ENCODE measurements at regions not wholly inside any gene's neighbourhood (a gene's known extent, or its start where the extent isn't known, plus 50 kb on each side); places are given as distances from the start of the nearest gene placed in this dataset.

DNA sequence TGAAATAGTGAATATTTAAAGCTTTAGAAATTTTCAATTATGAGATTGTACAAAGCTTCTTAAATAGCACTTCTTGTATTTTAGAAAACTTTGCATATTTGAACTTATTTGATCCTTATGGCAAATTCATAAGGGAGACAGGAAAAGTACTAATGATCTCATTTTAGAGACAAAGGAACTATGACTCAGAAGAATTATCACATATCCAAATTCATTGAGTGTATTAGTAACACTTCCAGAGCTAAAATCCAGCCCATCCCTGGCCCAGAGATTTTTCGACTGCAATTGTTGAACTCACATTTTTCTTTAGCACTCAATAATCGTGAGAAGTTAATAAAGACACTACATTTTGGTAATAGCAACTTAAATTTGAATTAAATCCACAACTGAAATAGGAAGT, 704.3 kb downstream of the EPM2A start:
- H3K4me1 ChIP-seq = no peaks in the 10 kb centered on the region
- 60% methylated on average over 2 of the region's 2 CpGs for WGBS

DNA sequence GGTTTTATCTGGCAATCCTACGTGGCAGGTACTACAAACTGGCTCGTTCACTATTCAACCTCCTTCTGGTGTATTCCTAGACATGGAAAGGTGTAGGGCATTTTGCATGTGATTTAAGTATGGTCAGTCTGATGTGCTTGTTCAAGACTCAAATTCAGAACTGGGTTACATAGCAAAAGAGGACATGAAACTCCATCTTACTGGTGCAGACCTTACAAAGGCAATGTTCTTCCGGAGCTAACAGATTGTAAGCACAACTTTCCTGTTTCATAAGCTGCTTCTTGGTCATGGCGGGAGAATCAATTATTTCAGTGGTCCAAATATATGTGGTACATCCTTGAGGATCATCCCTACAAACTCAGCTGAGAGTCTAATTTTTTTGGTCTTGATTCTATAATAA, 703.4 kb downstream of the EPM2A start:
- no peaks in the 10 kb centered on the region for H3K9me3 ChIP-seq
- no peak overlapping the region for H3K4me3 ChIP-seq
- DNase-seq (ENCODE audit: low spot score in 2 of 2) = no peak
- H3K27ac ChIP-seq = no peak overlapping the region
- WGBS = 81% methylated on average over 4 of the region's 4 CpGs
- H3K27me3 ChIP-seq = no peaks in the 10 kb centered on the region
- H3K4me1 ChIP-seq = no peaks in the 10 kb centered on the region
- no peak for TF ChIP-seq POLR2AphosphoS5 (IDR thresholded peaks at IDR 0.05)
- no peak for TF ChIP-seq POLR2A (IDR thresholded peaks at IDR 0.05)
- TF ChIP-seq, protein P1, sequence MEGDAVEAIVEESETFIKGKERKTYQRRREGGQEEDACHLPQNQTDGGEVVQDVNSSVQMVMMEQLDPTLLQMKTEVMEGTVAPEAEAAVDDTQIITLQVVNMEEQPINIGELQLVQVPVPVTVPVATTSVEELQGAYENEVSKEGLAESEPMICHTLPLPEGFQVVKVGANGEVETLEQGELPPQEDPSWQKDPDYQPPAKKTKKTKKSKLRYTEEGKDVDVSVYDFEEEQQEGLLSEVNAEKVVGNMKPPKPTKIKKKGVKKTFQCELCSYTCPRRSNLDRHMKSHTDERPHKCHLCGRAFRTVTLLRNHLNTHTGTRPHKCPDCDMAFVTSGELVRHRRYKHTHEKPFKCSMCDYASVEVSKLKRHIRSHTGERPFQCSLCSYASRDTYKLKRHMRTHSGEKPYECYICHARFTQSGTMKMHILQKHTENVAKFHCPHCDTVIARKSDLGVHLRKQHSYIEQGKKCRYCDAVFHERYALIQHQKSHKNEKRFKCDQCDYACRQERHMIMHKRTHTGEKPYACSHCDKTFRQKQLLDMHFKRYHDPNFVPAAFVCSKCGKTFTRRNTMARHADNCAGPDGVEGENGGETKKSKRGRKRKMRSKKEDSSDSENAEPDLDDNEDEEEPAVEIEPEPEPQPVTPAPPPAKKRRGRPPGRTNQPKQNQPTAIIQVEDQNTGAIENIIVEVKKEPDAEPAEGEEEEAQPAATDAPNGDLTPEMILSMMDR (IDR thresholded peaks at IDR 0.05) = no peak
- H3K36me3 ChIP-seq = no peaks in the 10 kb centered on the region

More for the DNA sequence above, 704.3 kb downstream of the EPM2A start:
- Histone ChIP-seq H3K4me3 (no peak overlapping the region), H3K27me3 (no peaks in the 10 kb centered on the region), H3K27ac (no peak overlapping the region), H3K36me3 (no peaks in the 10 kb centered on the region), H3K9me3 (no peaks in the 10 kb centered on the region)
- TF ChIP-seq POLR2AphosphoS5 (IDR thresholded peaks at IDR 0.05) (no peak), EP300 (IDR thresholded peaks at IDR 0.05) (no peak), POLR2A (IDR thresholded peaks at IDR 0.05) (no peak)
- TF ChIP-seq, protein P1 (IDR thresholded peaks at IDR 0.05) = no peak
- DNase-seq (ENCODE audit: low spot score in 2 of 2) = no peak

DNA sequence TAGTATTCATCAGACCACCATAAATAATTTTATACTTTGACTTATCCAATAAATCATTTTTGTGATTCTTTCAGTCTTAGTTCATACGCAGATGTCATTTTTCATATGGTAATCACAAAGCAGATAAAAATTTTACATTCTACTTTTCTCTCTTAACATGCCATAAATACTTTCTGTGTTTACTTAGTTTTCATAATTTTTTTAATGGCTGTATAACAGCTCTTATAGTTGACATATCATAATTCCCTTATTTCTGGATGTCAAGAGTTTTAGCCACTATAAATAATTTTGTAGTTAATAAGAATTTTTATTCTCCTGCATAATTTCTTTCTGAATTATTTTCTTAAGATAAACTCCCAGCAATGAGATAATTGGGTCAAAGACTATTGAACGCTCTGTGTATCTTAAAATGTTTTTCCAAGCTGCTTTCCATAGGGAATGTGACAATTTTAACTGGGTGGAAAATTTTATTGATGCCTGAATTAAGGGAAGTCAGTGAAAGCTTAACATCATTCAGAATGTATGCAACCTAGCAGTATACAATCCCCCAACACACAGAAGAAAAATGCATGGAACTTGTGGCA, 702.7 kb downstream of the EPM2A start:
- Histone ChIP-seq H3K4me3 (no peak overlapping the region), H3K4me1 (no peaks in the 10 kb centered on the region), H3K27ac (no peak overlapping the region), H3K36me3 (no peaks in the 10 kb centered on the region), H3K27me3 (no peaks in the 10 kb centered on the region), H3K9me3 (no peaks in the 10 kb centered on the region)
- 76% methylated on average over 2 of the region's 2 CpGs for WGBS
- no peak for TF ChIP-seq EP300 (IDR thresholded peaks at IDR 0.05)
- TF ChIP-seq POLR2AphosphoS5 (IDR thresholded peaks at IDR 0.05) = no peak
- TF ChIP-seq POLR2A (IDR thresholded peaks at IDR 0.05) = no peak
- TF ChIP-seq, protein P1 (IDR thresholded peaks at IDR 0.05) = no peak
- DNase-seq (ENCODE audit: low spot score in 2 of 2) = no peak

DNA sequence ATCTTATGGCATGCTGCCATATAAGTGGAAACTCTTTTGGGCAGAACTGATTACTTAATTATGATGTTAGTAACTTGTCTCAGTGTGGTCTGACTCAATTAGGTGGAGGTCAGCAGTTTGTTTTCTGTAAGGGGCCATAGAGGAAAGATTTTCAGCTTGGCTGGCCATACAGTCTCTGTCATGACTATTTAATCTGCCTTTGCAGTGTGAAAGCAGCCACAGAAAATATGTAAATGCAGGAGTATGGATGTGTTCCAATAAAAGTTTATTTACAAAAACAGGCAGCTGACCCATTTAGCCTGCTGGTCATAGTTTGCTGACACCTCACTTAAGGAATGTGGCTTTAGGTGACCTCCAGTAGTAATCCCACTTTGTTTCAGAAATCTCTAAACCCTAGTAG, 700.7 kb downstream of the EPM2A start:
- H3K4me1 ChIP-seq = no peaks in the 10 kb centered on the region
- no peak overlapping the region for H3K4me3 ChIP-seq
- no peaks in the 10 kb centered on the region for H3K36me3 ChIP-seq
- TF ChIP-seq, protein P1 (IDR thresholded peaks at IDR 0.05) = no peak
- TF ChIP-seq EP300 (IDR thresholded peaks at IDR 0.05) (no peak), POLR2AphosphoS5 (IDR thresholded peaks at IDR 0.05) (no peak), POLR2A (IDR thresholded peaks at IDR 0.05) (no peak)
- no peaks in the 10 kb centered on the region for H3K27me3 ChIP-seq
- H3K27ac ChIP-seq = no peak overlapping the region
- DNase-seq (ENCODE audit: low spot score in 2 of 2) = no peak
- no peaks in the 10 kb centered on the region for H3K9me3 ChIP-seq

DNA sequence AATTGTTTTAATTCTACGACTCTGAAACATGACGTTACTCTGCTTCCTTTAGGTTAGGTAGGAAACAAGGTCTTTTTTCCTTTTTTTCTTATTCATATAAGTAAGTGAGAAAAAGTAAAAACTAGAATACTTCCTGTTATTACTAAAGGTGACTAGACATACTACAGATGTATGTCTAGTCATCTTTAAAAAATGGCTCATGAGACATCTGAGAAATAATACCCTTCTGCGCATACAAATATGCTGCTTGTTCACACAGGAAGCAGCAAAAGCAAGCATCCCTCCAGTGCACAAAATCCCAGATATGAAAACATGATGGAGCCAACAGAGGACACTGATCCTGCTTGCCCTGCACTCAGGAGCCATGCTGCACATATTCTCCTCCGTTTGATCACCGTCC, 699.1 kb downstream of the EPM2A start:
- TF ChIP-seq EP300 (IDR thresholded peaks at IDR 0.05) (no peak), POLR2AphosphoS5 (IDR thresholded peaks at IDR 0.05) (no peak), POLR2A (IDR thresholded peaks at IDR 0.05) (no peak)
- TF ChIP-seq, protein P1 (IDR thresholded peaks at IDR 0.05) = no peak
- Histone ChIP-seq H3K9me3 (no peaks in the 10 kb centered on the region), H3K36me3 (no peaks in the 10 kb centered on the region), H3K4me3 (no peak overlapping the region), H3K27me3 (no peaks in the 10 kb centered on the region), H3K4me1 (no peaks in the 10 kb centered on the region), H3K27ac (no peak overlapping the region)
- 68% methylated on average over 5 of the region's 5 CpGs for WGBS
- DNase-seq (ENCODE audit: low spot score in 2 of 2) = no peak

Measured in suprapubic skin (tissue), 4 donors.